Brain microvascular endothelial cell (primary cell): ENCODE measurements at regions not wholly inside any gene's neighbourhood (a gene's known extent, or its start where the extent isn't known, plus 50 kb on each side); places are given as distances from the start of the nearest gene placed in this dataset.
"Not testable (repeated sequence)": the region's sequence is repeated elsewhere in the genome, so short reads cannot be mapped to it uniquely, and the experiment has no call there.

Experiments used
- DNase-seq: peaks from one replicate; pipeline ENCODE4 v3.0.0-alpha.2; 2020
- H3K27ac ChIP-seq: fragments of 250-450 bp; sonication (Bioruptor Pico); 2 replicates; pipeline ENCODE4 v1.5.1; 2020; ENCODE audit warnings: mild to moderate bottlenecking, moderate library complexity
- H3K27me3 ChIP-seq: fragments of 250-450 bp; sonication (Bioruptor Pico); replicated peaks from 2 replicates; pipeline ENCODE4 v1.5.1; 2020; ENCODE audit warnings: mild to moderate bottlenecking
- H3K36me3 ChIP-seq: fragments of 250-450 bp; sonication (Bioruptor Pico); replicated peaks from 2 replicates; pipeline ENCODE4 v1.5.1; 2020; ENCODE audit warnings: mild to moderate bottlenecking
- H3K4me3 ChIP-seq: 2 replicates; pipeline ENCODE4 v1.5.1; 2011; ENCODE audit warnings: low read depth, mild to moderate bottlenecking, control low read depth, low read length, moderate library complexity
- CTCF ChIP-seq: IDR thresholded peaks from 2 replicates; pipeline ENCODE4 v1.5.1; 2011; ENCODE audit warnings: low read depth, mild to moderate bottlenecking, moderate library complexity, low read length, control low read depth, inconsistent platforms; ENCODE audit errors: missing control alignments
- in situ Hi-C: cut with HindIII; loops from 2 replicates; pipeline ENCODE4 v1.10.0; 2017; ENCODE audit warnings: low sequenced_read_pairs, low pct_ligation_motif_present

DNA sequence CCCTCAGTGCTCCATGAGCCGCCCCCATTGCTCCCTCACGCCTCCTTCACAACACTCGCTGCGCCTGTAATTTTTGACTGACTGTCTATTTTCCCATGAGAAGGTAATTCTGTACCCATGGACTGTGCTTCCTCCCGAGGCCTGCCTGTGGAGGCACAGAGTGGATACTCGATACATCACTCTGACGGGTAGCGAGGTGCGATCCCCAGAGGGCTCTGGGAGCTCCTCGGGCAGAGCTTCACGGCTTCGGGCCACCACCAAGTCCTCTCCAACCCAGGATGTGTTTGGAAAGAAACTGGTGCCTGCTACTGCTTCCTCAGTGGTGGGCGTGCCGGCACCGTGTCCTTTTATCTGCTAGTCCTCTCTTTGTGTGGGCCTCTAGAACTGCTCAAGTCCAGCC, 108.6 kb upstream of the DLG1 start:
- no peak for DNase-seq
- Histone ChIP-seq H3K36me3 (no peaks in the 10 kb centered on the region), H3K27ac (no peak overlapping the region), H3K27me3 (no peaks in the 10 kb centered on the region), H3K4me3 (no peak overlapping the region)
- TF ChIP-seq CTCF, result no peak
- in situ Hi-C loops, result no loop called here

GRCh38 chr3:197406266-197406665, 107.9 kb upstream of the DLG1 start:
- TF ChIP-seq CTCF, result no peak
- Histone ChIP-seq H3K4me3 (no peak overlapping the region), H3K36me3 (no peaks in the 10 kb centered on the region), H3K27ac (no peak overlapping the region), H3K27me3 (no peaks in the 10 kb centered on the region)
- in situ Hi-C loops, result no loop called here
- DNase-seq, result no peak

DNA sequence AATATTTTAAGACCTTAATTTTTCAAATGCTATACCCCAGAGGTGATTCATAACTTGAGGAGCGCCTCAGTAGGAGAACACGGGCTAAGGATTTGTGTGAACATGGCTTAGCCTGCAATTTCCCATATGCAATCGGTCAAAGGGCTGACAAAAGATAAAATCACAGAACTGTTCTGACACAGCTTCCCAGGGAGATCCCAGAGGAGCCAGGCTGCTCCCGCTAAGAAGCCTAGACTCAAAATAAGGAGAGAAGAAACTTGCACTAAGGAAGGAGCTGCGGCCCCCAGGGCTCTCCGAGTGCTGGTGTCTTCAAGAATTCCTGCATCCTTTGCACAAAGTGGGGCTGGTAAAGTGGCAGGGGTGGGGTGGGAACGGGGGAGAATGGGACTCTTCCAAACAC, 106.3 kb upstream of the DLG1 start:
- DNase-seq, result no peak
- in situ Hi-C loops, result no loop called here

DNA sequence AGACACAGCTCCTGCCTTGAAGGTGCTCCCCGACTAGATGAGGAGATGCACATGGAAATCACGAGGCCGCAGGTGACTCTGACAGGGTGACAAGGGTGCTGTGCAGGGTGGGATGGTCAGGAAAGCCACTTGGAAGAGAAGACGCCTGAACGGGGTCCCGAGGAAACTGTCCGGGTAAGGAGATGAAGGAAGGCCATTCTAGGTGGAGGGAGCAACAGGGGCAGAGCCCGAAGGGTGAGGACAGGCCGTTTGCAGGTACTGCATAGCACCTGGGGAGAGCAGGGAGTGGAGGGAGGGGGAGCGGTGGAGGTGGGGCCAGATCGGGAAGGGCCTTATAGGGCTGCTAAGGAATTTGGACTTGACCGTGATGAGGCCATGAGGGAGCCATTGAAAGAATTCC, 105.6 kb upstream of the DLG1 start:
- Histone ChIP-seq H3K27me3 (no peaks in the 10 kb centered on the region), H3K36me3 (no peaks in the 10 kb centered on the region), H3K4me3 (no peak overlapping the region), H3K27ac (no peak overlapping the region)
- DNase-seq, result no peak
- TF ChIP-seq CTCF, result no peak
- in situ Hi-C loops, result no loop called here

More for the DNA sequence above, 106.3 kb upstream of the DLG1 start:
- H3K4me3 ChIP-seq, result no peak overlapping the region
- H3K27me3 ChIP-seq, result no peaks in the 10 kb centered on the region
- no peak overlapping the region for H3K27ac ChIP-seq
- TF ChIP-seq CTCF, result no peak
- no peaks in the 10 kb centered on the region for H3K36me3 ChIP-seq

GRCh38 chr3:197402401-197402800, 104.0 kb upstream of the DLG1 start:
- H3K27me3 ChIP-seq, in situ Hi-C loops, H3K4me3 ChIP-seq, H3K36me3 ChIP-seq, DNase-seq, H3K27ac ChIP-seq: not testable (repeated sequence)

DNA sequence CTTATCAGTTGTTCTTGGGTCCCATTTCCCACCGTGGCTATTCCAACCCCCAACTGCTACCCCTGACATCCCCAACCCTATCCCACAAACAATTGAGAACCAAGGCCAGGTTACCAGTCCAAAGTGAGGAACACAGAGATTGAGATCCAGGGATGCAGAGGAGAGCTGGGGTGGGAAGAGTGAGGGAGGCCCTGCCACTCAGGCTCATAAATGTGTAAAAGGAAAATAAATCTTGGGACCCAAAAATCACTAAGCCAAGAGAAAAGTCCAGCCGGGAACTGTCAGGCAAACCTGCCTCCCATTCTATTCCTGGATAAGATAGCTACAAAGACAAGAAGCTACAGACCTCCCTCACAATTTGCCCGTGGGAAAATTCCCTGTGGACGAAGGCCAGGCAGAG, 101.1 kb upstream of the DLG1 start:
- no peak for TF ChIP-seq CTCF
- Histone ChIP-seq H3K36me3 (no peaks in the 10 kb centered on the region), H3K27me3 (no peaks in the 10 kb centered on the region), H3K27ac (no peak overlapping the region), H3K4me3 (no peak overlapping the region)
- in situ Hi-C loops, result no loop called here
- DNase-seq, result no peak
